ENCODE measurements at regions not wholly inside any gene's neighbourhood (a gene's known extent, or its start where the extent isn't known, plus 50 kb on each side); places are given as distances from the start of the nearest gene placed in this dataset.

DNA sequence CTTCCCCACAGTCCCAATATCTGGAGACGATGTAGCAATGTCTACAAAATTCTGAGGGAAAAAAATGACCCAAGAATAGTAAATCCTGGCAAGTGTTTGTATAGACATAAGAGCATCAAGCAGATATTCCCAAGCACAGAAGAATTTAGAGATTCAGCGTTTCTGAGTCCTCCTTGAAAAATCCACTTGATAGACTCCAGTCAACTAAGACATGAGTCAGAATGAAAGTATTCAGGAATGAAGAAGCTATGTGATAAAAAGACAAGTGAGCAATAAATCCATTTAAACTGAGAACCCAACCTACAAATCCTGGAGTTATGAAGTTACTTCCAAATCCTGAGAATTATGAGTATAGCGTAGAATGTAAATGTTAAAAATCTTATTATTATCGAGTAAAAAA is 86.1 kb upstream of the NPY start:
- H3K27ac ChIP-seq (replicated peaks; ENCODE audit: low read length), result no peak overlapping the region
- no peak overlapping the region for H2BK5ac ChIP-seq (ENCODE audit: low read length)
- no peak overlapping the region for H3K18ac ChIP-seq (ENCODE audit: low read length)
- WGBS, 2 donors (ENCODE audit: extremely low coverage in 2 of 2, insufficient read length in 2 of 2, insufficient replicate concordance in 1 of 2), result no CpG with 5 or more reads among the region's 4 CpGs
- H2BK15ac ChIP-seq (ENCODE audit: low read length), result no peak overlapping the region
- no peaks in the 10 kb centered on the region for H3K9me3 ChIP-seq (replicated peaks in 1 of 2; ENCODE audit: control insufficient read depth in 2 of 2, insufficient read depth in 1 of 2, low read depth in 1 of 2, low read length in 2 of 2)
- no peak overlapping the region for H3K4me2 ChIP-seq (ENCODE audit: insufficient read depth, low read length, poor library complexity, severe bottlenecking)
- no peak overlapping the region for H3K23ac ChIP-seq (ENCODE audit: low read depth, low read length, poor library complexity)
- no peak overlapping the region for H4K91ac ChIP-seq (ENCODE audit: low read depth, low read length, poor library complexity)
- no peak for DNase-seq (ENCODE audit: low spot score)
- no peak overlapping the region for H3K4ac ChIP-seq (ENCODE audit: low read length)
- H2AK5ac ChIP-seq (ENCODE audit: low read depth, low read length), result no peak overlapping the region
- H3K9ac ChIP-seq (ENCODE audit: low read depth, low read length, poor library complexity), result no peak overlapping the region
- H2BK12ac ChIP-seq (ENCODE audit: low read length), result no peak overlapping the region
- no peaks in the 10 kb centered on the region for H3K36me3 ChIP-seq (replicated peaks in 1 of 2; ENCODE audit: control insufficient read depth in 2 of 2, insufficient read depth in 2 of 2, low read length in 2 of 2)
- no peak overlapping the region for H4K8ac ChIP-seq (ENCODE audit: low read depth, low read length)
- H3K4me3 ChIP-seq (ENCODE audit: low read length in 2 of 2), result no peak overlapping the region
- no peak overlapping the region for H2BK120ac ChIP-seq (ENCODE audit: low read depth, low read length)
- no peak overlapping the region for H3K14ac ChIP-seq (ENCODE audit: low read length)
- no peaks in the 10 kb centered on the region for H3K4me1 ChIP-seq (ENCODE audit: control insufficient read depth in 2 of 2, insufficient read depth in 1 of 2, low read depth in 1 of 2, low read length in 2 of 2)
- H2AFZ ChIP-seq (ENCODE audit: low read length), result no peak overlapping the region
- H3K27me3 ChIP-seq (ENCODE audit: control insufficient read depth in 3 of 3, insufficient read depth in 3 of 3, low read depth in 1 of 3, low read length in 3 of 3), result no peaks in the 10 kb centered on the region
- H3K79me1 ChIP-seq (ENCODE audit: low read depth, low read length), result no peaks in the 10 kb centered on the region

GRCh38 chr7:24199978-24200377 is 84.0 kb upstream of the NPY start:
- Histone ChIP-seq H4K91ac (ENCODE audit: low read depth, low read length, poor library complexity) (no peak overlapping the region), H3K9ac (ENCODE audit: low read depth, low read length, poor library complexity) (no peak overlapping the region), H2BK15ac (ENCODE audit: low read length) (no peak overlapping the region), H3K14ac (ENCODE audit: low read length) (no peak overlapping the region), H3K4me3 (ENCODE audit: low read length in 2 of 2) (no peak overlapping the region), H2AK5ac (ENCODE audit: low read depth, low read length) (no peak overlapping the region), H3K27ac (replicated peaks; ENCODE audit: low read length) (no peak overlapping the region), H3K36me3 (replicated peaks in 1 of 2; ENCODE audit: control insufficient read depth in 2 of 2, insufficient read depth in 2 of 2, low read length in 2 of 2) (no peaks in the 10 kb centered on the region), H2AFZ (ENCODE audit: low read length) (no peak overlapping the region), H3K18ac (ENCODE audit: low read length) (no peak overlapping the region), H4K8ac (ENCODE audit: low read depth, low read length) (no peak overlapping the region), H2BK12ac (ENCODE audit: low read length) (no peak overlapping the region), H3K4ac (ENCODE audit: low read length) (no peak overlapping the region), H3K4me2 (ENCODE audit: insufficient read depth, low read length, poor library complexity, severe bottlenecking) (no peak overlapping the region), H2BK5ac (ENCODE audit: low read length) (no peak overlapping the region), H2BK120ac (ENCODE audit: low read depth, low read length) (no peak overlapping the region), H3K23ac (ENCODE audit: low read depth, low read length, poor library complexity) (no peak overlapping the region), H3K27me3 (ENCODE audit: control insufficient read depth in 3 of 3, insufficient read depth in 3 of 3, low read depth in 1 of 3, low read length in 3 of 3) (no peaks in the 10 kb centered on the region), H3K4me1 (ENCODE audit: control insufficient read depth in 2 of 2, insufficient read depth in 1 of 2, low read depth in 1 of 2, low read length in 2 of 2) (no peaks in the 10 kb centered on the region), H3K9me3 (replicated peaks in 1 of 2; ENCODE audit: control insufficient read depth in 2 of 2, insufficient read depth in 1 of 2, low read depth in 1 of 2, low read length in 2 of 2) (no peaks in the 10 kb centered on the region), H3K79me1 (ENCODE audit: low read depth, low read length) (no peaks in the 10 kb centered on the region)
- WGBS, 2 donors (ENCODE audit: extremely low coverage in 2 of 2, insufficient read length in 2 of 2, insufficient replicate concordance in 1 of 2), result no CpG with 5 or more reads among the region's 1 CpG
- no peak for DNase-seq (ENCODE audit: low spot score)

DNA sequence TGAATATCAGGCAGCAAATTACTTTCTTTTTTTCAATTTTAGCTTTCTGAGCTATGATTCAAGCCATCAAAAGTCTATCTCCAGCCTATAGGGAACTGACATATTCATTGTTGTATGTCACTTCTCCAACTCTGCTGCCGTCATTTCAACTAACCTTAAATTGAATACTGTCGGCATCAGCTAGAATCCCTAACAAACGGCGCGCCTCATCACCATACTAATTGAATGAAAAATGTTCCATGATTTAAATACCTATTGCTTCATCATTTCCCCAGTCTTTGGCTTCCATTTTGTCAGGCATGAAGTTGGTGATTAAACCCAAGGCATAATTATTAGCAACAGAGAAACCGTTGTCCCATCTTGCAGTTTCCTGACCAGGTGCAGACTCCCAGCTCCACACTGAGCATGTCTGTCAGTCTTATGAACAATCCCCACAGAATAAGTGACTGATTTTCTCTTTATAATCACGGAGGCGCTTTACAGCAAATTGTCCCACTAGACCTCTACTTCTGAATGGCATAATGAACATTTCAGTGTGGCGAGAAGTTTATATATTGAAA is 83.5 kb upstream of the NPY start:
- H2AFZ ChIP-seq (ENCODE audit: low read length), result no peak overlapping the region
- H3K27me3 ChIP-seq (ENCODE audit: control insufficient read depth in 3 of 3, insufficient read depth in 3 of 3, low read depth in 1 of 3, low read length in 3 of 3), result no peaks in the 10 kb centered on the region
- no peak overlapping the region for H3K23ac ChIP-seq (ENCODE audit: low read depth, low read length, poor library complexity)
- no peaks in the 10 kb centered on the region for H3K36me3 ChIP-seq (replicated peaks in 1 of 2; ENCODE audit: control insufficient read depth in 2 of 2, insufficient read depth in 2 of 2, low read length in 2 of 2)
- no peak overlapping the region for H2BK120ac ChIP-seq (ENCODE audit: low read depth, low read length)
- no peak overlapping the region for H3K27ac ChIP-seq (replicated peaks; ENCODE audit: low read length)
- no peaks in the 10 kb centered on the region for H3K4me1 ChIP-seq (ENCODE audit: control insufficient read depth in 2 of 2, insufficient read depth in 1 of 2, low read depth in 1 of 2, low read length in 2 of 2)
- H4K91ac ChIP-seq (ENCODE audit: low read depth, low read length, poor library complexity), result no peak overlapping the region
- no peak overlapping the region for H2BK15ac ChIP-seq (ENCODE audit: low read length)
- H3K79me1 ChIP-seq (ENCODE audit: low read depth, low read length), result no peaks in the 10 kb centered on the region
- H3K4me2 ChIP-seq (ENCODE audit: insufficient read depth, low read length, poor library complexity, severe bottlenecking), result no peak overlapping the region
- H3K14ac ChIP-seq (ENCODE audit: low read length), result no peak overlapping the region
- H4K8ac ChIP-seq (ENCODE audit: low read depth, low read length), result no peak overlapping the region
- H3K9ac ChIP-seq (ENCODE audit: low read depth, low read length, poor library complexity), result no peak overlapping the region
- no peak overlapping the region for H3K4me3 ChIP-seq (ENCODE audit: low read length in 2 of 2)
- H3K9me3 ChIP-seq (replicated peaks in 1 of 2; ENCODE audit: control insufficient read depth in 2 of 2, insufficient read depth in 1 of 2, low read depth in 1 of 2, low read length in 2 of 2), result no peaks in the 10 kb centered on the region
- no CpG with 5 or more reads among the region's 9 CpGs for WGBS, 2 donors (ENCODE audit: extremely low coverage in 2 of 2, insufficient read length in 2 of 2, insufficient replicate concordance in 1 of 2)
- no peak overlapping the region for H3K18ac ChIP-seq (ENCODE audit: low read length)
- no peak overlapping the region for H2AK5ac ChIP-seq (ENCODE audit: low read depth, low read length)
- no peak overlapping the region for H3K4ac ChIP-seq (ENCODE audit: low read length)
- H2BK12ac ChIP-seq (ENCODE audit: low read length), result no peak overlapping the region
- no peak overlapping the region for H2BK5ac ChIP-seq (ENCODE audit: low read length)
- DNase-seq (ENCODE audit: low spot score), result no peak

DNA sequence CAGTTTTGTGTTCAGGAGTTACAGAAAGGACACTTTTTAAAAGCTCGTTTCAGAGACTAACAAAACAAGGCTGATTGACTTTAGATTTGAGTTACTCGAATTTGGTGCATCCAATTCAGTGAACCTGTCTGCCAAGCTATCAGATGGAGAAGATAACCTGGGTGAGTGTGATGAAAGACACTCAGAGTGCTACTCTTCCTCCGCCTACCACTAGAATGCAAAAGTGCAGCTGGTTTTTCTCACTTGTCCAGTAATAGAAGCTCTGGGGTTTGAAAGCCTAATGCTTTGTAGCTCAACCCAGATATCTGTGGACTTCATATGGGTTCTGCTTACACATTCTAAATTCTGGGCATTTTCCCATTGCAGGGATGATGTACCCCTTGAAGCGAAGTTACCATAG is 82.8 kb upstream of the NPY start:
- Histone ChIP-seq H3K9ac (ENCODE audit: low read depth, low read length, poor library complexity) (no peak overlapping the region), H2BK15ac (ENCODE audit: low read length) (no peak overlapping the region), H3K18ac (ENCODE audit: low read length) (no peak overlapping the region), H3K27me3 (ENCODE audit: control insufficient read depth in 3 of 3, insufficient read depth in 3 of 3, low read depth in 1 of 3, low read length in 3 of 3) (no peaks in the 10 kb centered on the region), H3K4me1 (ENCODE audit: control insufficient read depth in 2 of 2, insufficient read depth in 1 of 2, low read depth in 1 of 2, low read length in 2 of 2) (no peaks in the 10 kb centered on the region), H3K23ac (ENCODE audit: low read depth, low read length, poor library complexity) (no peak overlapping the region), H3K14ac (ENCODE audit: low read length) (no peak overlapping the region), H2BK12ac (ENCODE audit: low read length) (no peak overlapping the region), H3K9me3 (replicated peaks in 1 of 2; ENCODE audit: control insufficient read depth in 2 of 2, insufficient read depth in 1 of 2, low read depth in 1 of 2, low read length in 2 of 2) (no peaks in the 10 kb centered on the region), H3K27ac (replicated peaks; ENCODE audit: low read length) (no peak overlapping the region), H2BK5ac (ENCODE audit: low read length) (no peak overlapping the region), H3K36me3 (replicated peaks in 1 of 2; ENCODE audit: control insufficient read depth in 2 of 2, insufficient read depth in 2 of 2, low read length in 2 of 2) (no peaks in the 10 kb centered on the region), H2BK120ac (ENCODE audit: low read depth, low read length) (no peak overlapping the region), H3K4me3 (ENCODE audit: low read length in 2 of 2) (no peak overlapping the region), H4K8ac (ENCODE audit: low read depth, low read length) (no peak overlapping the region), H3K79me1 (ENCODE audit: low read depth, low read length) (no peaks in the 10 kb centered on the region), H4K91ac (ENCODE audit: low read depth, low read length, poor library complexity) (no peak overlapping the region), H2AK5ac (ENCODE audit: low read depth, low read length) (no peak overlapping the region), H3K4me2 (ENCODE audit: insufficient read depth, low read length, poor library complexity, severe bottlenecking) (no peak overlapping the region), H3K4ac (ENCODE audit: low read length) (no peak overlapping the region), H2AFZ (ENCODE audit: low read length) (no peak overlapping the region)
- WGBS, 2 donors (ENCODE audit: extremely low coverage in 2 of 2, insufficient read length in 2 of 2, insufficient replicate concordance in 1 of 2), result no CpG with 5 or more reads among the region's 4 CpGs
- DNase-seq (ENCODE audit: low spot score), result no peak
